ENCODE measurements at regions not wholly inside any gene's neighbourhood (a gene's known extent, or its start where the extent isn't known, plus 50 kb on each side); places are given as distances from the start of the nearest gene placed in this dataset.

GRCh38 chr13:76754414-76754813 lies 131.8 kb downstream of the KCTD12 start:
- Histone ChIP-seq H3K27me3 (ENCODE audit: insufficient read depth) (no peaks in the 10 kb centered on the region), H3F3A (replicated peaks; ENCODE audit: insufficient read depth) (no peaks in the 10 kb centered on the region), H3K36me3 (replicated peaks in 1 of 2; ENCODE audit: control insufficient read depth in 1 of 2, insufficient read depth in 2 of 2, low read length in 1 of 2) (no peaks in the 10 kb centered on the region), H3K4me2 (no peak overlapping the region), H3K9me3 (no peaks in the 10 kb centered on the region), H3K9me2 (no peaks in the 10 kb centered on the region), H3K79me2 (ENCODE audit: insufficient read depth) (no peaks in the 10 kb centered on the region), H3K27ac (ENCODE audit: low read depth in 2 of 2, low read length in 1 of 2) (no peak overlapping the region), H3K4me3 (ENCODE audit: low read depth in 2 of 2, low read length in 1 of 2) (no peak overlapping the region; a peak in 1 of 4 replicates), H4K20me1 (ENCODE audit: insufficient read depth) (no peaks in the 10 kb centered on the region), H3K4me1 (ENCODE audit: control insufficient read depth in 1 of 2, insufficient read depth in 2 of 2, low read depth in 1 of 2, low read length in 1 of 2) (peaks cover 0 to 14% of the 10 kb centered on the region in 2 experiments; a peak in 2 of 4 replicates), H2AFZ (ENCODE audit: low read depth) (no peak overlapping the region), H3K9ac (no peak overlapping the region)
- ChIA-PET POLR2A (no interaction called here), CTCF (interaction anchor here (1.1 kb wide), 1 partner anchor 23 kb away, joined by 3 read pairs; no protein-coding TSS in a partner anchor)
- 69% methylated on average over 4 of the region's 4 CpGs for WGBS (ENCODE audit: low lambda C conversion rate)
- DNase-seq: no peak
- TF ChIP-seq TCF12 (IDR thresholded peaks at IDR 0.05) (no peak), JUND (IDR thresholded peaks at IDR 0.05) (no peak), GATA2 (CRISPR knock-in tag; IDR thresholded peaks at IDR 0.05) (no peak), RFX5 (IDR thresholded peaks at IDR 0.05; ENCODE audit: low read length) (no peak), NFIC (IDR thresholded peaks at IDR 0.05; ENCODE audit: borderline replicate concordance) (no peak), EZH2phosphoT487 (IDR thresholded peaks at IDR 0.05; ENCODE audit: borderline replicate concordance, low read depth) (no peak), IRF3 (IDR thresholded peaks at IDR 0.05; ENCODE audit: low read depth, low read length) (no peak), CHD2 (IDR thresholded peaks at IDR 0.05; ENCODE audit: low read length, partially characterized antibody) (no peak), SIN3A (IDR thresholded peaks at IDR 0.05; ENCODE audit: borderline replicate concordance, low read depth, low read length) (no peak), EP300 (IDR thresholded peaks at IDR 0.05; ENCODE audit: borderline replicate concordance in 1 of 2, low read depth in 1 of 2, low read length in 1 of 2) (no peak), YY1 (IDR thresholded peaks at IDR 0.05; ENCODE audit: low read depth) (no peak), TEAD4 (IDR thresholded peaks at IDR 0.05; ENCODE audit: borderline replicate concordance, insufficient read depth) (no peak), CTCF (IDR thresholded peaks at IDR 0.05) (no peak), SMC3 (IDR thresholded peaks at IDR 0.05; ENCODE audit: low read depth, low read length) (no peak), RAD21 (IDR thresholded peaks at IDR 0.05; ENCODE audit: low read length) (no peak), TAF1 (IDR thresholded peaks at IDR 0.05; ENCODE audit: borderline replicate concordance, low read depth, low read length) (no peak), FOXJ3 (CRISPR knock-in tag; IDR thresholded peaks at IDR 0.05) (no peak), GABPA (IDR thresholded peaks at IDR 0.05; ENCODE audit: low read depth) (no peak), RXRA (IDR thresholded peaks at IDR 0.05; ENCODE audit: borderline replicate concordance, low read depth) (no peak)
- TF ChIP-seq, protein P1, sequence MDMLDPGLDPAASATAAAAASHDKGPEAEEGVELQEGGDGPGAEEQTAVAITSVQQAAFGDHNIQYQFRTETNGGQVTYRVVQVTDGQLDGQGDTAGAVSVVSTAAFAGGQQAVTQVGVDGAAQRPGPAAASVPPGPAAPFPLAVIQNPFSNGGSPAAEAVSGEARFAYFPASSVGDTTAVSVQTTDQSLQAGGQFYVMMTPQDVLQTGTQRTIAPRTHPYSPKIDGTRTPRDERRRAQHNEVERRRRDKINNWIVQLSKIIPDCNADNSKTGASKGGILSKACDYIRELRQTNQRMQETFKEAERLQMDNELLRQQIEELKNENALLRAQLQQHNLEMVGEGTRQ (IDR thresholded peaks at IDR 0.05; ENCODE audit: borderline replicate concordance, low read depth, low read length): no peak
